Tongue (tissue), 1 donor: ENCODE measurements at regions not wholly inside any gene's neighbourhood (a gene's known extent, or its start where the extent isn't known, plus 50 kb on each side); places are given as distances from the start of the nearest gene placed in this dataset.
"Not testable (repeated sequence)": the region's sequence is repeated elsewhere in the genome, so short reads cannot be mapped to it uniquely, and the experiment has no call there.

ENCODE experiments used
- DNase-seq: peaks from one replicate; pipeline ENCODE4 v3.0.0-alpha.2; 2015

DNA sequence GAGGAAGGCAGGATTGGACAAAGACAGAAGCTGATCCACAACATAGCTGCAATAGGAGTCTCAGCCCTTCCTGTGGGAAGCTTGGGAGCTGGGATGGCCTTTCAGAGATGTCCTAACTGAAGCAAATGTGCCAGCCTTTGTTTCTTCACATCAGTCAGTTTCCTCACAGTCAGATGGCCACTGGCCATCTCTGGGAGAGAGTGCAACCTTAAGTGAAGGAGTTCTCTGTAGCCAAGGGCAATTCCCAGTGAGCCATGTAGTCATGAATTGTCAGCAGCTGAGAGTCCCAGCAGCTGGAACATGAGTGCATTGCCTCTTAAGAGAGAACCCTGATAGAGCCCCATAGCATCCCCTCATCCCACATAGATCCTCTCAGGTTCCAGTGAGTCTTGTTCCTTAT lies 89.1 kb upstream of the LIFR start:
- DNase-seq, result no peak

- DNase-seq, result no peak
Measured at GRCh38 chr5:38648703-38649291, 92.4 kb upstream of the LIFR start.

GRCh38 chr5:38650540-38650939 lies 94.1 kb upstream of the LIFR start:
- no peak for DNase-seq

- DNase-seq, result no peak
Measured at GRCh38 chr5:38650946-38651345, 94.5 kb upstream of the LIFR start.

- DNase-seq, result no peak
Measured at GRCh38 chr5:38651806-38652205, 95.4 kb upstream of the LIFR start.

- no peak for DNase-seq
Measured at GRCh38 chr5:38653389-38653788, 96.9 kb upstream of the LIFR start.

GRCh38 chr5:38655691-38656090 lies 99.2 kb upstream of the LIFR start:
- DNase-seq, result no peak

DNA sequence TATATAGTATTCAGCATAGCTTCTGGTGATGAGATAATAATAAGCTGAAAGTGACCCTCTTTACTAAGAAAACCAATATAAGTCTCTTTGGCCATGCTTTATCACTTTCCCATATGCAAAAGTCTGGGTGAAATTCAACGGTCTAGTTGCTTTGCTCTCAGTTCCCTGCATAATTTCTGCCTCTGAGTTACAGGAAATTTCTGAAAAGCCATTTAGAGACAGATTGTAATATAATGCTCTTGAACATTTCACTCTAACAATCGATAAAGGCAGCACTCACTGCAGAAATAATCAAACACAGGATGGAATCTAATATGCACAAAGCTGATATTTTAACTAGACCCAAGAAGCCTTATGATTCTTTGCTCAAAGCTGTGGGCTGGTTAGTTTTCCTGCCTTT lies 100.1 kb upstream of the LIFR start:
- DNase-seq, result no peak

GRCh38 chr5:38657020-38657419 lies 100.6 kb upstream of the LIFR start:
- DNase-seq, result no peak

- no peak for DNase-seq
Measured at GRCh38 chr5:38660194-38660668, 103.8 kb upstream of the LIFR start.

GRCh38 chr5:38662090-38662489 lies 105.6 kb upstream of the LIFR start:
- DNase-seq, result no peak

- no peak for DNase-seq
Measured at GRCh38 chr5:38663249-38663648, 106.8 kb upstream of the LIFR start.

DNA sequence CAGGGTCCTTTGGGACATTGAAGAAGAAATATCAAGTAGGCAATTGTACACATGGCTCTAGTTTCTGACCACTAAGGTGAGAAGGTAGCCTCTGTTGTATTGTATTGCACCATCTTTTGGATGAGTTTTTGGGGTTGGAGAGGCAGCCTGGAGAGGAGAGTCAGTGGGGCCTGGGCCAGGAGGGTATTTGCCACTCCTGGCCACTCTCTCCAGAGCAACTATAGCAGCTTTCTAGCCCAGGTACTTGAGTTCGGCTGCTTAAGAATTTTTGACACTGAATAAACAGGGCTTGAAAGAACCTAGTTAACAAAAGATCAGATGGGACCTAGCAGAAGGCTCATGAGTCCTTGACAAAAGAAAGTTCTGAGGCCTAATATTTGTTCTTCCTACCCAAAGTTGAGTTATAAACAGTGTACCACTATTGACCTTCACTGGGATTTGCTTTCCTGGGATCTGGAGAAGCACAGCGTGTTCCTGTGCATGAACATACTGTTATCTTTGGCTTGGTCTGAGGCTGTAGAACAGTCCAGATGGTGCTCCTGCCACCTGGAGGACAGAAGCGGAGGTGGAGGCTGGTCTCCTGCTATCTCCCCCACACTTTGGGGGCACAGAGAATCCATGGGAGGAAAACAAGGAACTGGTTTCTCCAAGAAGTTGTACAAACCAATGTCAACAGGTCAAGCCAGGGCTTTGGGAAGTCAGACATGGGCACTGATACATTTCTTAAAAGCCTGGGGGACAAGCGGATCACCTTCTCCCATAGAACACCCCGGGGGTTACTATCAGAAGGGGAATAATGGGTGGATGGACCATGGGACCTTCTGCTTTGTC lies 110.4 kb upstream of the LIFR start:
- DNase-seq, result peak; percentile 41

- no peak for DNase-seq
Measured at GRCh38 chr5:38667499-38667776, 111.0 kb upstream of the LIFR start.

DNA sequence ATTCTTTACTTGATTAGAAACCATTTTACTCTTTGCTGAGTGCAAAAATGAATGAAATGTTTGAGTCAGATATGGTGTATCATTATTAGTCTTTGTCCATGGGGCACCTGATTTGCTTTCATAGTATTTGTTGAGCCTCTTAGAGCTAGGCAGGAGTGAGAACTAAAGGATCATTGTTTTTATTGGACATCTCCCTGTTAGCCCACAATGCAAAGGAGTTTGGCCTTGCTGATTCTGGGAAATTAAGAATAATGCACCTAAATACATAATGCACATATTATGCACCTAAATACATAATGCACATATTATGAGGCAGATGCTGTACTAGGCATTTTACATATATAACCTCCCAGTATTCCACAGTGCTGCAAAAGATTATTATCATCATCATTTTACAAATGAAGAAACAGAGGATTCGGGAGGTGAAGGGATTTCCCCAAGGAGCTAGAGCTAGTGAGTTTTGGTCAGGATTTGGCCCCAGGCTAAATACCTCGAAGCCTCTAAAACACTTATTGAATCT lies 113.0 kb upstream of the LIFR start:
- no peak for DNase-seq

DNA sequence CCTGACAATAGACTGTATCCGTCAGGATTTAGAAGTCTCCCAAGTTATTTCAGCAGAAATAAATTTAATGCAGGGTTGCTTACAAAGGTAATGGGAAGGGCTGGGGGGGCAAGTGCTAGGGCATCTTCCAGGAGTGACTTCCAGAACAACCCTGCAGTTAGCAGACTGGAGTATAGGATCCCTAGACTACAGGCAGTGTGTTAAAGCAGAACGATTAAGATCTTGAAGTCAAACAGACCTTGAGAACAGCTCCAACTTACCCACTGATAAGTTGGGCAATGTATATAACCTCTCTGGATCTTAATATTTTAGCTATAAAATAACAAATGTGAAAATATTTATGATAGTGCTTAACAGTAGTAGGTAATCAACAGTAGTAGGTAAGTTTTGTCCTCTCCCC lies 113.6 kb upstream of the LIFR start:
- no peak for DNase-seq

DNA sequence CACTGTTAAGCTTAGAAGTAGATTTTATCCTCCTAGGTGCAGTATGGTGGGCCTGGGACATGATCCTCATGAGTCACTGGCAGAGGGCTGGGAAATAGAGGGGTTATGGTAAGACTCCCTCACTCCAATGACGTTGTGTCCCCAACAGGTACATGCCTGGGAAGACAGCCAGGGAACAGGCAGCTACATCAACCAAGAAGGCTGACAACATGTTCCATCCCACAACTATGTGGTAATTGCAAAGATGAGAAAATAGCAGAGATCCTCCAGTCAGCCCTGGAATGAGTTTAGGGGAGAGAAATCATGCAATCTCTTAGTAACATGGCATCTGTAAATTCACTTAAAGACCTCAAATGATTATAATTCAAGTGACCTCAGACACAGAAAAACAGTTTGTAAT lies 114.4 kb upstream of the LIFR start:
- DNase-seq, result no peak

DNA sequence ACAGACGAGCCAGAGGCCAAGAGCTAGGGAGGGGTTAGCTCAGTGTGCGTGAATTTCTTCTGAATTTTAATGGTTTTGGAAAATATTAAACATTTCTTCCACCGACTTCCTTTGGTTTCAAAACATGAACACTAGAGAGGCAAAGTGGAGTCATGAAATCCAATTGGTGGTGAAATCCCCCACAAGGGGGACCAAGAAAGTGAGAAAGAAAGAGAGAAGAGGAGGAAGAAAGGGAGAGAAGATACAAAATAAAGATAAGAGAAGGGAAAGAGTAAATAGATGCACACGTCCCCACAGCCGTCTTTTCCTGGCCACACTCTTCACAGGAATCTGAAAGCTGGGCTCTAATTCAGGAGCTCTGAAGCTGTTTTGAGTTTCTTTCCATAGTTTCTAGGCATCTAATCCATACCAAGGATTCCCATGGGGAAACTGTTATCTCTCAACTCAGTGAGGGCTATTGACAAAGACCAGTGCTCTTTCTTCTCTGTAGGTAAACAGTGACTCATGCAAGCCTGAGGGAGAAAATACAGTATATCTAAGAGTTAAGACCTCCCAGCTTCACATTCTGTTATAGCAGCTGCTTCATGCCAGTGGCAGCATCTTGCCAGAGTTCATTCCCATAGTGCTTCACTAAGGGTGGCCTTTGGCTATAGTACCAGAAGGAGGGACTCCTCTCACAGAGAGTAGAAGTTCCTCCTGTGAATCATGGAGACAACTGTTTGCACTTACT lies 115.8 kb upstream of the LIFR start:
- peak; percentile 41 for DNase-seq

- DNase-seq, result no peak
Measured at GRCh38 chr5:38673671-38674071, 117.2 kb upstream of the LIFR start.

DNA sequence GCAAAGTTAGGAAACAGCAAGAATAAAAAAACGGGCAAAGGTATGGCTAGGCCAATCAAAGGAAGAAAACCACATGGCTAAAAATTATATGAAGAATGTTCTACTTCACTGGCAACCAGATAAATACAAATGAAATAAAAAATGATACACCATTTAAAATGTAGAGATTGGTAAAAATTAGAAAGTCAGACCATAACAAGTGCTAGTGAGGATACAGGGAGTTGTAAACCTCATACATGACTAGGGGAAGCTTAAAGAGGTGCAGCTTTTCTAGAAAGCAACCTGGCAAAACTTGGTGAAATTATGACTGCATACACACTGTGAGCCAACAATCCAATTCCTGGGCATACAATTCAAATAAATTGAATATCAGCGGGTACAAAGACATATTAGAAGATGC lies 119.0 kb upstream of the LIFR start:
- DNase-seq, result no peak

DNA sequence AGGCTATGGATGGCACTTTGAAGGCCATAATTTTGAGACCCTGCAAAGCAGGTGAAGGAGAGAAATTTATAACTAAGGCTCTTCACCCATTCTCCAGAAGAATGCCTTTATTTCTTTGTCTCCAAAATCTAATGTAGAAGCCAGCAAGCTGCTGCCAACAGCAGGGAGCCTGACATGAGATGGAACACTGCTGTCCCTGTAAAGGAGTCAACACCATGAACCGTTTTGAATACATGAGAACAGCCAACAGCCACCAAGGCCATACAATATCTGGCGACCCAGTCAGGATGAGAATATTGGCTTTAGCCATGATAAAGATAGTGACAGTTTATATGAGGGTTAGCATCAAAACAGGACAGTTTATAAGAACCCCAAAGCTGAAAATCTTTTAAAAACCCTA lies 121.2 kb upstream of the LIFR start:
- DNase-seq, result no peak

GRCh38 chr5:38678076-38678475 lies 121.6 kb upstream of the LIFR start:
- DNase-seq, result no peak

GRCh38 chr5:38678697-38679096 lies 122.3 kb upstream of the LIFR start:
- DNase-seq, result not testable (repeated sequence)
